Epithelial cell of esophagus (primary cell): ENCODE measurements at regions not wholly inside any gene's neighbourhood (a gene's known extent, or its start where the extent isn't known, plus 50 kb on each side); places are given as distances from the start of the nearest gene placed in this dataset.

Experiments used
- DNase-seq: peaks from one replicate; pipeline ENCODE4 v3.0.0; 2010; ENCODE audit warnings: low read depth
- H3K4me3 ChIP-seq: 2 replicates; pipeline ENCODE4 v1.5.1; 2011; ENCODE audit warnings: mild to moderate bottlenecking, low read length, control low read depth
- CTCF ChIP-seq: IDR thresholded peaks from 2 replicates; pipeline ENCODE4 v1.5.1; 2011; ENCODE audit warnings: low read depth, mild to moderate bottlenecking, low read length, control low read depth, inconsistent platforms; ENCODE audit not compliant: insufficient read depth; ENCODE audit errors: missing control alignments

- no peak for TF ChIP-seq CTCF
- no peak overlapping the region for H3K4me3 ChIP-seq
- peak; percentile 6 for DNase-seq
These were observed 1883.7 kb upstream of the C9orf72 start for GRCh38 chr9:29456940-29457339.

- no peak for TF ChIP-seq CTCF
- no peak for DNase-seq
- H3K4me3 ChIP-seq, result no peak overlapping the region
These were observed 1902.2 kb upstream of the C9orf72 start for GRCh38 chr9:29475471-29475870.

GRCh38 chr9:29511680-29512079, 1938.4 kb upstream of the C9orf72 start:
- no peak for DNase-seq
- TF ChIP-seq CTCF, result no peak
- no peak overlapping the region for H3K4me3 ChIP-seq

- no peak overlapping the region for H3K4me3 ChIP-seq
- no peak for TF ChIP-seq CTCF
- DNase-seq, result peak; percentile 3
These were observed 1941.1 kb upstream of the C9orf72 start for GRCh38 chr9:29514336-29514735.

GRCh38 chr9:29514862-29515261, 1941.6 kb upstream of the C9orf72 start:
- H3K4me3 ChIP-seq, result no peak overlapping the region
- TF ChIP-seq CTCF, result no peak
- no peak for DNase-seq

- TF ChIP-seq CTCF, result no peak
- no peak for DNase-seq
- H3K4me3 ChIP-seq, result no peak overlapping the region
These were observed 1975.2 kb upstream of the C9orf72 start for GRCh38 chr9:29548436-29548835.

- no peak overlapping the region for H3K4me3 ChIP-seq
- TF ChIP-seq CTCF, result no peak
- no peak for DNase-seq
These were observed 1982.2 kb upstream of the C9orf72 start for GRCh38 chr9:29555502-29555901.
